GM12891 (cell line): ENCODE measurements at regions not wholly inside any gene's neighbourhood (a gene's known extent, or its start where the extent isn't known, plus 50 kb on each side); places are given as distances from the start of the nearest gene placed in this dataset.

ENCODE experiments used
- PAX5 ChIP-seq: IDR thresholded peaks from 2 replicates; pipeline ENCODE4 v1.6.1; 2011; ENCODE audit warnings: low read length, moderate library complexity, mild to moderate bottlenecking; ENCODE audit not compliant: insufficient read depth, severe bottlenecking
- POLR2A ChIP-seq: IDR thresholded peaks from 2 replicates; pipeline ENCODE4 v1.6.1; 2011; ENCODE audit warnings: low read depth, low read length, control low read depth
- POLR2AphosphoS5 ChIP-seq: IDR thresholded peaks from 2 replicates; pipeline ENCODE4 v1.6.1; 2011; ENCODE audit warnings: low read depth, low read length, control low read depth
- POU2F2 ChIP-seq: IDR thresholded peaks from 2 replicates; pipeline ENCODE4 v1.6.1; 2011; ENCODE audit warnings: low read depth, mild to moderate bottlenecking, control low read depth, low read length, moderate library complexity
- SPI1 ChIP-seq: IDR thresholded peaks from 2 replicates; pipeline ENCODE4 v1.6.1; 2011; ENCODE audit warnings: low read depth, low read length, control low read depth
- TAF1 ChIP-seq: IDR thresholded peaks from 2 replicates; pipeline ENCODE4 v1.6.1; 2011; ENCODE audit warnings: low read depth, low read length, control low read depth

DNA sequence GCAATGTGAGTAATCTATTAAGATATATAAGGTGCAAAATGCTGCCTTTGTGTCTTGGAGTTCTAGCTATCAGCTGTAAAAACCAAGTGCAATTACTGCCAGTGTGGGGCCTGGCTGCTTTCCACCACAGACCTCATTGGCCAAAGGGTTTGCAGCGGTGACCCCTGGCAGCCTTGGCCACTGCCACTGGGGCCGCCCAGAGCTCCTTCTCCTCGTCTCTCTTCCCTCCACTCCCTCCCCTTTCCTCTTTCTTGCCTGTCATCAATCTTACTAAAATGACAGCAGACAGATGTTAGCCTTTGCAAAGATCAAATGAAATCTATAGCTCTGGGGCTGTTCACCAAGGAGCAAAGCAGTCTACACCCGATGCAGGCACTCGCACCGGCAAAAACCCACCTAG is 986.3 kb downstream of the BCL11A start:
- TF ChIP-seq POLR2A (no peak), POU2F2 (no peak), POLR2AphosphoS5 (no peak), TAF1 (no peak), PAX5 (no peak), SPI1 (no peak)
